SK-N-SH (cell line): ENCODE measurements at regions not wholly inside any gene's neighbourhood (a gene's known extent, or its start where the extent isn't known, plus 50 kb on each side); places are given as distances from the start of the nearest gene placed in this dataset.

Source experiments
- CTCF ChIA-PET: fragments of 300-600, 350-600 bp; formaldehyde crosslinking; extraction: SDS; loops from one replicate; lab custom pipeline; 2021; lab: Yijun Ruan, JAX
- POLR2A ChIA-PET: fragments of 350-600 bp; sonication (Branson Sonifier 250); formaldehyde crosslinking; extraction: SDS; loops from one replicate; lab custom pipeline; 2020; ENCODE audit warnings: antibody characterized with exemption, inconsistent platforms; lab: Yijun Ruan, JAX
- DNase-seq: peaks from one replicate; pipeline ENCODE4 v3.0.0; 2012
- H2AFZ ChIP-seq: fragments of 200-600 bp; sonication (generic); 2 replicates; pipeline ENCODE4 v1.8.1; 2016; ENCODE audit warnings: antibody characterized with exemption, mild to moderate bottlenecking, low read depth
- H3F3A ChIP-seq: fragments of 200-600 bp; sonication (generic); replicated peaks from 2 replicates; pipeline ENCODE3; 2016; ENCODE audit warnings: antibody characterized with exemption, mild to moderate bottlenecking; ENCODE audit not compliant: insufficient read depth
- H3K27ac ChIP-seq, 2 experiments: fragments of 200-500 bp in 1 of 2; fragments of 200-600 bp in 1 of 2; sonication (Bioruptor generic) in 1 of 2; sonication (generic), shearing (Covaris generic) in 1 of 2; 2 replicates each; pipeline versions ENCODE4 v1.5.1 to v1.6.1; 2014 to 2016; ENCODE audit warnings: low read depth in 2 of 2, inconsistent platforms in 1 of 2, low read length in 1 of 2, mild to moderate bottlenecking in 1 of 2, mixed read lengths in 1 of 2
- H3K27me3 ChIP-seq: fragments of 200-600 bp; sonication (generic), shearing (Covaris generic); 2 replicates; pipeline ENCODE4 v1.6.1; 2016; ENCODE audit warnings: mixed run types; ENCODE audit not compliant: insufficient read depth
- H3K36me3 ChIP-seq, 2 experiments: fragments of 200-500 bp in 1 of 2; fragments of 200-600 bp in 1 of 2; sonication (Bioruptor generic) in 1 of 2; sonication (generic) in 1 of 2; replicated peaks in 1 of 2; 2 replicates each; pipeline versions ENCODE3 to v1.5.1; 2014 to 2016; ENCODE audit warnings: low read length in 1 of 2, mild to moderate bottlenecking in 1 of 2; ENCODE audit not compliant: insufficient read depth in 2 of 2, control insufficient read depth in 1 of 2
- H3K4me1 ChIP-seq, 2 experiments: fragments of 200-500 bp in 1 of 2; fragments of 200-600 bp in 1 of 2; sonication (Bioruptor generic) in 1 of 2; sonication (generic), shearing (Covaris generic) in 1 of 2; 2 replicates each; pipeline versions ENCODE4 v1.5.1 to v1.6.1; 2014 to 2016; ENCODE audit warnings: low read depth in 1 of 2, low read length in 1 of 2, mixed run types in 1 of 2; ENCODE audit not compliant: insufficient read depth in 2 of 2, control insufficient read depth in 1 of 2
- H3K4me2 ChIP-seq: fragments of 200-600 bp; sonication (generic), shearing (Covaris generic); 2 replicates; pipeline ENCODE4 v1.6.1; 2017; ENCODE audit warnings: mixed run types
- H3K4me3 ChIP-seq, 2 experiments: fragments of 200-500 bp in 1 of 2; fragments of 200-600 bp in 1 of 2; sonication (Bioruptor generic) in 1 of 2; sonication (generic), shearing (Covaris generic) in 1 of 2; 2 replicates each; pipeline versions ENCODE4 v1.5.1 to v1.8.1; 2014 to 2016; ENCODE audit warnings: low read depth in 2 of 2, inconsistent platforms in 1 of 2, low read length in 1 of 2, mild to moderate bottlenecking in 1 of 2, mixed read lengths in 1 of 2, moderate library complexity in 1 of 2
- H3K79me2 ChIP-seq: fragments of 200-600 bp; sonication (generic); 2 replicates; pipeline ENCODE4 v1.8.1; 2017; ENCODE audit warnings: mild to moderate bottlenecking; ENCODE audit not compliant: insufficient read depth
- H3K9ac ChIP-seq: fragments of 200-600 bp; sonication (generic); 2 replicates; pipeline ENCODE4 v1.6.1; 2017; ENCODE audit warnings: mixed run types
- H3K9me2 ChIP-seq: fragments of 200-600 bp; sonication (generic); 2 replicates; pipeline ENCODE4 v1.6.1; 2017; ENCODE audit warnings: mixed run types
- H3K9me3 ChIP-seq: fragments of 200-600 bp; sonication (generic); 2 replicates; pipeline ENCODE4 v1.6.1; 2017; ENCODE audit warnings: mixed run types, mild to moderate bottlenecking, moderate library complexity
- H4K20me1 ChIP-seq: fragments of 200-600 bp; sonication (generic); 2 replicates; pipeline ENCODE4 v1.6.1; 2017; ENCODE audit warnings: mild to moderate bottlenecking, mixed run types; ENCODE audit not compliant: insufficient read depth
- EP300 ChIP-seq, 2 experiments: IDR thresholded peaks; 2 replicates each; pipeline versions ENCODE4 v1.4.0 to v1.6.1; 2012; ENCODE audit warnings: borderline replicate concordance in 1 of 2, low read depth in 1 of 2, low read length in 1 of 2
- FOXJ3 ChIP-seq: sonication (generic); formaldehyde crosslinking; IDR thresholded peaks from 2 replicates; pipeline ENCODE4 v1.5.1; 2020; ENCODE audit warnings: mild to moderate bottlenecking, missing genetic modification reagents
- FOXM1 ChIP-seq: IDR thresholded peaks from 2 replicates; pipeline ENCODE4 v1.4.0; 2012; ENCODE audit warnings: low read depth, mild to moderate bottlenecking
- GATA2 ChIP-seq: sonication (generic); formaldehyde crosslinking; IDR thresholded peaks from 2 replicates; pipeline ENCODE4 v1.5.0; 2020; ENCODE audit warnings: mild to moderate bottlenecking, missing genetic modification reagents
- JUND ChIP-seq: IDR thresholded peaks from 2 replicates; pipeline ENCODE4 v1.4.0; 2012
- MXI1 ChIP-seq: IDR thresholded peaks from 2 replicates; pipeline ENCODE4 v1.6.1; 2012; ENCODE audit warnings: mild to moderate bottlenecking, low read depth, low read length, improper control_type of control experiment
- NRF1 ChIP-seq: IDR thresholded peaks from 2 replicates; pipeline ENCODE4 v1.6.1; 2012; ENCODE audit warnings: low read depth, mild to moderate bottlenecking, low read length
- PBX3 ChIP-seq: IDR thresholded peaks from 2 replicates; pipeline ENCODE4; 2012
- POLR2AphosphoS5 ChIP-seq: IDR thresholded peaks from 2 replicates; pipeline ENCODE4 v1.6.1; 2012; ENCODE audit warnings: low read depth, low read length
- RAD21 ChIP-seq: IDR thresholded peaks from 2 replicates; pipeline ENCODE4 v1.6.1; 2012; ENCODE audit warnings: mild to moderate bottlenecking, low read length
- REST ChIP-seq: IDR thresholded peaks from 2 replicates; pipeline ENCODE4 v1.6.1; 2012; ENCODE audit warnings: mild to moderate bottlenecking, low read depth, low read length, moderate library complexity
- RXRA ChIP-seq: IDR thresholded peaks from 2 replicates; pipeline ENCODE4 v1.4.0; 2012; ENCODE audit warnings: low read depth, mild to moderate bottlenecking, borderline replicate concordance
- YY1 ChIP-seq: IDR thresholded peaks from 2 replicates; pipeline ENCODE4 v1.4.0; 2012; ENCODE audit warnings: low read depth, mild to moderate bottlenecking
- WGBS: methylation state at CpG from one replicate; pipeline ENCODE4 v1.1.6; 2017; ENCODE audit warnings: low lambda C conversion rate; 5-methylcytosine and 5-hydroxymethylcytosine counted together
- TF ChIP-seq, protein P1 (sequence below): IDR thresholded peaks from 2 replicates; pipeline ENCODE4 v1.4.0; 2012; ENCODE audit warnings: low read depth, borderline replicate concordance
- TF ChIP-seq, protein P2 (sequence below): IDR thresholded peaks from 2 replicates; pipeline ENCODE4 v1.4.0; 2012; ENCODE audit warnings: low read depth, borderline replicate concordance

DNA sequence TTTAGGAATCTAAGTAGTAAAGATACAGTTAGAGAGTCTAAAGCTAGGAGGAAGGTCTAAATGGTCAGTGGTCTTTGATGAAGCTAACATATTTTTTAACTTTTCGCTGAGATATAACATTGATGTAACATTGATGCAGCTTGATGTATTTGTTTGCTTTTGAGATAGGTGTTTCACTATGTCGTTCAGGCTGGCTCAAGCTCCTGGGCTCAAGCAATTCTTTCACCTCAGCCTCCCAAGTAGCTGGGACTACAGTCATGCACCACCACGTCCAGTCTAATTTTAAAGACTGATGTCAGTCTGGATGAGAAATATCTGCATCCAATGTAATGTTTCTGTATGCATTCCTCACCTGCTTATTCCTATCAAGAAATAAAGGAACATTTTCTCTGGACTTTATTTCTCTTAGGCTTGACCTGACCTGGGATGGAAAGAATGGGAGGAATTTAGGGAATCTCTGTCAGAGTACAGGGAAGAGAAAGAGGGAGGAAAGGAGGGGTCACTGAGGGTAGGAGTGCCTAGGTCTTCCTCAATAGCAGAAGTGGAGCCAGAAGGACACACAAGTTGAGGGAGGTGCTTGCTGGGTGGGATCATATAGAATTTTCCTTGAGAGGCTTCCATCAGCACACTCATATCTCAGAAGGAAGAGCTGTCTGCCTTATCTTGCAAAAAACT lies 101.5 kb upstream of the GPBP1 start:
- H3K9me2 ChIP-seq: no peaks in the 10 kb centered on the region
- no peaks in the 10 kb centered on the region for H3K79me2 ChIP-seq
- POLR2A ChIA-PET: no interaction called here
- H3K9ac ChIP-seq: no peak overlapping the region
- H2AFZ ChIP-seq: no peak overlapping the region
- no peaks in the 10 kb centered on the region for H3K27me3 ChIP-seq
- H3K4me3 ChIP-seq: no peak overlapping the region
- DNase-seq: no peak
- TF ChIP-seq RXRA: no peak
- TF ChIP-seq EP300 (IDR thresholded peaks at IDR 0.05; ENCODE audit: borderline replicate concordance in 1 of 2, low read depth in 1 of 2, low read length in 1 of 2): no peak
- TF ChIP-seq FOXJ3: no peak
- TF ChIP-seq RAD21: no peak
- TF ChIP-seq MXI1: no peak
- no peak for TF ChIP-seq REST
- TF ChIP-seq PBX3: no peak
- no peak for TF ChIP-seq FOXM1
- TF ChIP-seq, protein P1, sequence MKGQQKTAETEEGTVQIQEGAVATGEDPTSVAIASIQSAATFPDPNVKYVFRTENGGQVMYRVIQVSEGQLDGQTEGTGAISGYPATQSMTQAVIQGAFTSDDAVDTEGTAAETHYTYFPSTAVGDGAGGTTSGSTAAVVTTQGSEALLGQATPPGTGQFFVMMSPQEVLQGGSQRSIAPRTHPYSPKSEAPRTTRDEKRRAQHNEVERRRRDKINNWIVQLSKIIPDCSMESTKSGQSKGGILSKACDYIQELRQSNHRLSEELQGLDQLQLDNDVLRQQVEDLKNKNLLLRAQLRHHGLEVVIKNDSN: no peak
- TF ChIP-seq NRF1: no peak
- TF ChIP-seq, protein P2, sequence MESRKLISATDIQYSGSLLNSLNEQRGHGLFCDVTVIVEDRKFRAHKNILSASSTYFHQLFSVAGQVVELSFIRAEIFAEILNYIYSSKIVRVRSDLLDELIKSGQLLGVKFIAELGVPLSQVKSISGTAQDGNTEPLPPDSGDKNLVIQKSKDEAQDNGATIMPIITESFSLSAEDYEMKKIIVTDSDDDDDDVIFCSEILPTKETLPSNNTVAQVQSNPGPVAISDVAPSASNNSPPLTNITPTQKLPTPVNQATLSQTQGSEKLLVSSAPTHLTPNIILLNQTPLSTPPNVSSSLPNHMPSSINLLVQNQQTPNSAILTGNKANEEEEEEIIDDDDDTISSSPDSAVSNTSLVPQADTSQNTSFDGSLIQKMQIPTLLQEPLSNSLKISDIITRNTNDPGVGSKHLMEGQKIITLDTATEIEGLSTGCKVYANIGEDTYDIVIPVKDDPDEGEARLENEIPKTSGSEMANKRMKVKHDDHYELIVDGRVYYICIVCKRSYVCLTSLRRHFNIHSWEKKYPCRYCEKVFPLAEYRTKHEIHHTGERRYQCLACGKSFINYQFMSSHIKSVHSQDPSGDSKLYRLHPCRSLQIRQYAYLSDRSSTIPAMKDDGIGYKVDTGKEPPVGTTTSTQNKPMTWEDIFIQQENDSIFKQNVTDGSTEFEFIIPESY: no peak
- TF ChIP-seq GATA2: no peak
- no peak for TF ChIP-seq JUND
- no peak for TF ChIP-seq YY1
- no peak for TF ChIP-seq POLR2AphosphoS5
- no peaks in the 10 kb centered on the region for H3K36me3 ChIP-seq
- H4K20me1 ChIP-seq: no peaks in the 10 kb centered on the region
- no peaks in the 10 kb centered on the region for H3F3A ChIP-seq
- H3K4me2 ChIP-seq: no peak overlapping the region
- no peaks in the 10 kb centered on the region for H3K9me3 ChIP-seq
- CTCF ChIA-PET: no interaction called here
- no peaks in the 10 kb centered on the region for H3K4me1 ChIP-seq
- 26% methylated on average over 3 of the region's 3 CpGs for WGBS
- no peak overlapping the region for H3K27ac ChIP-seq
